OCI-LY7 (cell line): ENCODE measurements at regions not wholly inside any gene's neighbourhood (a gene's known extent, or its start where the extent isn't known, plus 50 kb on each side); places are given as distances from the start of the nearest gene placed in this dataset.

Experiments used
- BruUV-seq: library from RNA; stranded (reverse); fragments of 400-500 nt; replicated peaks from 2 replicates; lab custom pipeline; 2021; lab: Mats Ljungman, UMichigan
- CTCF ChIA-PET: fragments of 300-600 bp; sonication (Branson Sonifier 250); formaldehyde crosslinking; loops from one replicate; lab custom pipeline; 2022; ENCODE audit warnings: antibody characterized with exemption; ENCODE audit not compliant: unreplicated experiment; lab: Charles Lee
- POLR2A ChIA-PET: fragments of 300-600 bp; sonication (Branson Sonifier 250); formaldehyde crosslinking; loops from one replicate; lab custom pipeline; 2022; ENCODE audit warnings: antibody characterized with exemption; lab: Charles Lee
- DNase-seq: peaks from one replicate; pipeline ENCODE4 v3.0.0-alpha.2; 2015; ENCODE audit warnings: low spot score
- H2AFZ ChIP-seq: fragments of 200-600 bp; sonication (generic), shearing (Covaris generic); 2 replicates; pipeline ENCODE4 v1.6.1; 2014; ENCODE audit warnings: mild to moderate bottlenecking, antibody characterized with exemption, low read length, moderate library complexity
- H3K27ac ChIP-seq: fragments of 200-600 bp; sonication (generic); 2 replicates; pipeline ENCODE4 v1.5.1; 2014; ENCODE audit warnings: mixed run types, low read depth, mild to moderate bottlenecking, moderate library complexity, low read length, inconsistent platforms; ENCODE audit not compliant: poor library complexity, severe bottlenecking
- H3K36me3 ChIP-seq: fragments of 200-600 bp; sonication (generic); 2 replicates; pipeline ENCODE4 v1.6.1; 2014; ENCODE audit warnings: mild to moderate bottlenecking, antibody characterized with exemption, low read length, moderate library complexity, mixed read lengths; ENCODE audit not compliant: insufficient read depth
- H3K4me1 ChIP-seq: fragments of 200-600 bp; sonication (generic); 2 replicates; pipeline ENCODE4 v1.5.1; 2014; ENCODE audit warnings: mild to moderate bottlenecking, low read length; ENCODE audit not compliant: insufficient read depth, poor library complexity, severe bottlenecking
- H3K4me2 ChIP-seq: fragments of 200-600 bp; sonication (generic); 2 replicates; pipeline ENCODE4 v1.6.1; 2014; ENCODE audit warnings: mild to moderate bottlenecking, low read length
- H3K4me3 ChIP-seq: fragments of 200-600 bp; sonication (generic); 2 replicates; pipeline ENCODE4 v1.5.1; 2014; ENCODE audit warnings: mild to moderate bottlenecking, low read depth, low read length; ENCODE audit not compliant: poor library complexity, severe bottlenecking
- H3K79me2 ChIP-seq: fragments of 200-600 bp; sonication (generic); 2 replicates; pipeline ENCODE4 v1.6.1; 2016; ENCODE audit warnings: low read depth, mild to moderate bottlenecking, low read length, moderate library complexity, mixed read lengths; ENCODE audit not compliant: insufficient read depth
- H3K9me2 ChIP-seq: fragments of 200-600 bp; sonication (generic); 2 replicates; pipeline ENCODE4 v1.6.1; 2016; ENCODE audit warnings: mild to moderate bottlenecking, low read length, mixed read lengths; ENCODE audit not compliant: insufficient read depth
- H3K9me3 ChIP-seq: fragments of 200-600 bp; sonication (generic); 2 replicates; pipeline ENCODE4 v1.6.1; 2014; ENCODE audit warnings: mild to moderate bottlenecking, mixed run types, low read length, mixed read lengths
- H4K20me1 ChIP-seq: fragments of 200-600 bp; sonication (generic); 2 replicates; pipeline ENCODE4 v1.6.1; 2014; ENCODE audit warnings: mild to moderate bottlenecking, antibody characterized with exemption, low read length, moderate library complexity, mixed read lengths; ENCODE audit not compliant: insufficient read depth
- CTCF ChIP-seq: fragments of 200-600 bp; sonication (generic); conservative IDR thresholded peaks from 2 replicates; pipeline ENCODE4 v1.5.1; 2014; ENCODE audit warnings: mild to moderate bottlenecking, antibody characterized with exemption, low read length, moderate library complexity, mixed read lengths
- EZH2phosphoT487 ChIP-seq: fragments of 200-600 bp; sonication (generic); IDR thresholded peaks from 2 replicates; pipeline ENCODE4 v1.6.1; 2018; ENCODE audit warnings: low read depth, borderline replicate concordance, mild to moderate bottlenecking, mixed run types, antibody characterized with exemption, low read length, moderate library complexity, mixed read lengths
- intact Hi-C: fragments of 100-400 bp; cut with micrococcal nuclease; formaldehyde crosslinking; loops from one replicate; pipeline ENCODE4 v1.10.0; 2022; ENCODE audit not compliant: unreplicated experiment

DNA sequence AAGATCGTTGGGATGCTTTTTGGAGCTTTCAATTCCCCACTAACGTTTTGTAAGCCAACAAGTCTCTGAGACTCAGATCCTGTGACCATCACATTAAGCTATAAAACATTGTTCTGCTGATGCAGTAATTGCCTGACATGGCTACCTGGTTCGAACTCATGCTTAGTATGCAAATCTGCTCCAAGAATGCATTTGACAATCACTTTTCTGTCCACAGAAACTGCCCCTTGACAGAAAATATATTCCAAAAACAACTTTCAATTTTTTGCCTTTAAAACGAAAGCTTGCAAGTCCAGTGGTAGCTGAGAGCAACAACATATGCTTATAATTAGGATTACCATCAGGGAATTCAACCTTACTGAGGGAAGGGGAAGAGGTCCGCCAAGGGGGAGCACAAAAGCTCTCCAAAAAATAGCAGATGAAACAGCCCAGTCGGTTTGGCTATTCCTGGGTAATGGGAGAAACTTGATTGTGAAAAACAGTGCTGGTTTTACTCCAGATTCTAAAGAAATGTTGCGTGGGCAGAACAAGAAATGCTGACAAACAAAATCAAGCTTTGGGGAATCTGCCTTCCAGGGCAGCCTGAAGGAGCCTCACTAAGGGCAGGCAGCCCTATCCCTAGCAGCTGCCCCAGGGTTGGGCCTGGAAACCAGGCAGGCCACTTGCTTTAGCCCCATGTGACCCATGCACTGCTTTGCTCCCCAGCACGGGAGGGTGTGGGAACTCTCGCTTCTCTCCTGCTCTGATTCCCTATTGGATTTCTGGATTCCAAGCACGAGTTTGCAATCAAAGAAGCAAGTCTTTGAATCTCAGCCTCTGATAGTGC lies 160.7 kb upstream of the LDB2 start:
- Histone ChIP-seq H3K4me3 (no peak overlapping the region), H3K9me2 (no peaks in the 10 kb centered on the region), H2AFZ (no peak overlapping the region), H3K79me2 (no peaks in the 10 kb centered on the region), H3K27ac (no peak overlapping the region), H3K36me3 (no peaks in the 10 kb centered on the region), H3K4me2 (no peak overlapping the region), H3K4me1 (no peaks in the 10 kb centered on the region), H3K9me3 (no peaks in the 10 kb centered on the region), H4K20me1 (no peaks in the 10 kb centered on the region)
- TF ChIP-seq EZH2phosphoT487 (no peak), CTCF (no peak)
- DNase-seq = no peak
- intact Hi-C loops = no loop called here
- BruUV-seq = no TSS peak
- ChIA-PET CTCF (no interaction called here), POLR2A (interaction anchor here (0.6 to 0.8 kb wide), 2 partner anchors 12 to 47 kb away, joined by 3 read pairs; no protein-coding TSS in a partner anchor)

- ChIA-PET CTCF (no interaction called here), POLR2A (no interaction called here)
Observed at GRCh38 chr4:17058536-17058915, 160.1 kb upstream of the LDB2 start.

More at GRCh38 chr4:17058536-17058915, 160.1 kb upstream of the LDB2 start:
- intact Hi-C loops = no loop called here
- Histone ChIP-seq H3K9me2 (no peaks in the 10 kb centered on the region), H3K9me3 (no peaks in the 10 kb centered on the region), H3K4me1 (no peaks in the 10 kb centered on the region), H3K36me3 (no peaks in the 10 kb centered on the region), H3K4me3 (no peak overlapping the region), H3K27ac (no peak overlapping the region), H3K4me2 (no peak overlapping the region), H2AFZ (no peak overlapping the region), H3K79me2 (no peaks in the 10 kb centered on the region), H4K20me1 (no peaks in the 10 kb centered on the region)
- BruUV-seq = no TSS peak
- TF ChIP-seq EZH2phosphoT487 (no peak), CTCF (no peak)
- DNase-seq = no peak
